ENCODE measurements at regions not wholly inside any gene's neighbourhood (a gene's known extent, or its start where the extent isn't known, plus 50 kb on each side); places are given as distances from the start of the nearest gene placed in this dataset.

- Mint-ChIP-seq H3K27me3 (ENCODE audit: low read depth) (peaks cover 31% of the 10 kb centered on the region), H3K4me3 (no peak overlapping the region), H3K4me1 (ENCODE audit: low read depth) (peaks cover 3% of the 10 kb centered on the region), H3K27ac (no peak overlapping the region), H3K9me3 (no peaks in the 10 kb centered on the region), H3K36me3 (ENCODE audit: low read depth) (no peaks in the 10 kb centered on the region)
Measured at GRCh38 chr1:184219883-184220282, 166.9 kb upstream of the C1orf21 start.

GRCh38 chr1:184221087-184221486, 165.7 kb upstream of the C1orf21 start:
- H3K4me3 Mint-ChIP-seq, result no peak overlapping the region
- peaks cover 3% of the 10 kb centered on the region for H3K4me1 Mint-ChIP-seq (ENCODE audit: low read depth)
- H3K27ac Mint-ChIP-seq, result no peak overlapping the region
- no peaks in the 10 kb centered on the region for H3K36me3 Mint-ChIP-seq (ENCODE audit: low read depth)
- H3K27me3 Mint-ChIP-seq (ENCODE audit: low read depth), result peaks cover 30% of the 10 kb centered on the region
- no peaks in the 10 kb centered on the region for H3K9me3 Mint-ChIP-seq

GRCh38 chr1:184222652-184223052, 164.2 kb upstream of the C1orf21 start:
- Mint-ChIP-seq H3K4me1 (ENCODE audit: low read depth) (peaks cover 3% of the 10 kb centered on the region), H3K27ac (no peak overlapping the region), H3K36me3 (ENCODE audit: low read depth) (no peaks in the 10 kb centered on the region), H3K27me3 (ENCODE audit: low read depth) (peaks cover 16% of the 10 kb centered on the region), H3K9me3 (no peaks in the 10 kb centered on the region), H3K4me3 (no peak overlapping the region)

- Mint-ChIP-seq H3K27me3 (ENCODE audit: low read depth) (peaks cover 13% of the 10 kb centered on the region), H3K36me3 (ENCODE audit: low read depth) (no peaks in the 10 kb centered on the region), H3K4me1 (ENCODE audit: low read depth) (peaks cover 3% of the 10 kb centered on the region), H3K27ac (no peak overlapping the region), H3K9me3 (no peaks in the 10 kb centered on the region), H3K4me3 (no peak overlapping the region)
Measured at GRCh38 chr1:184223216-184223615, 163.6 kb upstream of the C1orf21 start.

- Mint-ChIP-seq H3K4me3 (no peak overlapping the region), H3K9me3 (no peaks in the 10 kb centered on the region), H3K4me1 (ENCODE audit: low read depth) (peaks cover 3% of the 10 kb centered on the region), H3K27me3 (ENCODE audit: low read depth) (peaks cover 6% of the 10 kb centered on the region), H3K36me3 (ENCODE audit: low read depth) (no peaks in the 10 kb centered on the region), H3K27ac (no peak overlapping the region)
Measured at GRCh38 chr1:184225283-184226099, 161.3 kb upstream of the C1orf21 start.

GRCh38 chr1:184226100-184226487, 160.7 kb upstream of the C1orf21 start:
- no peaks in the 10 kb centered on the region for H3K9me3 Mint-ChIP-seq
- H3K4me1 Mint-ChIP-seq (ENCODE audit: low read depth), result peaks cover 3% of the 10 kb centered on the region
- H3K36me3 Mint-ChIP-seq (ENCODE audit: low read depth), result no peaks in the 10 kb centered on the region
- H3K4me3 Mint-ChIP-seq, result no peak overlapping the region
- no peak overlapping the region for H3K27ac Mint-ChIP-seq
- peaks cover 6% of the 10 kb centered on the region for H3K27me3 Mint-ChIP-seq (ENCODE audit: low read depth)

GRCh38 chr1:184228558-184228957, 158.3 kb upstream of the C1orf21 start:
- Mint-ChIP-seq H3K4me1 (ENCODE audit: low read depth) (no peaks in the 10 kb centered on the region), H3K9me3 (no peaks in the 10 kb centered on the region), H3K27me3 (ENCODE audit: low read depth) (peaks cover 13% of the 10 kb centered on the region), H3K36me3 (ENCODE audit: low read depth) (no peaks in the 10 kb centered on the region), H3K4me3 (no peak overlapping the region), H3K27ac (no peak overlapping the region)

- Mint-ChIP-seq H3K36me3 (ENCODE audit: low read depth) (no peaks in the 10 kb centered on the region), H3K27me3 (ENCODE audit: low read depth) (peaks cover 6% of the 10 kb centered on the region), H3K4me3 (no peak overlapping the region), H3K27ac (no peak overlapping the region), H3K9me3 (no peaks in the 10 kb centered on the region), H3K4me1 (ENCODE audit: low read depth) (no peaks in the 10 kb centered on the region)
Measured at GRCh38 chr1:184237588-184237987, 149.2 kb upstream of the C1orf21 start.

GRCh38 chr1:184241446-184241845, 145.4 kb upstream of the C1orf21 start:
- Mint-ChIP-seq H3K4me1 (ENCODE audit: low read depth) (no peaks in the 10 kb centered on the region), H3K4me3 (no peak overlapping the region), H3K27ac (no peak overlapping the region), H3K27me3 (ENCODE audit: low read depth) (peaks cover 11% of the 10 kb centered on the region), H3K36me3 (ENCODE audit: low read depth) (no peaks in the 10 kb centered on the region), H3K9me3 (no peaks in the 10 kb centered on the region)

- Mint-ChIP-seq H3K27me3 (ENCODE audit: low read depth) (peaks cover 17% of the 10 kb centered on the region), H3K4me3 (no peak overlapping the region), H3K4me1 (ENCODE audit: low read depth) (no peaks in the 10 kb centered on the region), H3K36me3 (ENCODE audit: low read depth) (no peaks in the 10 kb centered on the region), H3K27ac (no peak overlapping the region), H3K9me3 (no peaks in the 10 kb centered on the region)
Measured at GRCh38 chr1:184242507-184242943, 144.3 kb upstream of the C1orf21 start.

GRCh38 chr1:184244962-184245361, 141.9 kb upstream of the C1orf21 start:
- no peaks in the 10 kb centered on the region for H3K4me1 Mint-ChIP-seq (ENCODE audit: low read depth)
- H3K4me3 Mint-ChIP-seq, result no peak overlapping the region
- H3K27ac Mint-ChIP-seq, result no peak overlapping the region
- H3K9me3 Mint-ChIP-seq, result no peaks in the 10 kb centered on the region
- H3K27me3 Mint-ChIP-seq (ENCODE audit: low read depth), result peaks cover 22% of the 10 kb centered on the region
- H3K36me3 Mint-ChIP-seq (ENCODE audit: low read depth), result no peaks in the 10 kb centered on the region

GRCh38 chr1:184247671-184248070, 139.2 kb upstream of the C1orf21 start:
- H3K27ac Mint-ChIP-seq, result no peak overlapping the region
- no peaks in the 10 kb centered on the region for H3K36me3 Mint-ChIP-seq (ENCODE audit: low read depth)
- peaks cover 16% of the 10 kb centered on the region for H3K27me3 Mint-ChIP-seq (ENCODE audit: low read depth)
- H3K4me3 Mint-ChIP-seq, result no peak overlapping the region
- no peaks in the 10 kb centered on the region for H3K4me1 Mint-ChIP-seq (ENCODE audit: low read depth)
- no peaks in the 10 kb centered on the region for H3K9me3 Mint-ChIP-seq

GRCh38 chr1:184253921-184254320, 132.9 kb upstream of the C1orf21 start:
- H3K27me3 Mint-ChIP-seq (ENCODE audit: low read depth), result peaks cover 13% of the 10 kb centered on the region
- no peaks in the 10 kb centered on the region for H3K4me1 Mint-ChIP-seq (ENCODE audit: low read depth)
- H3K4me3 Mint-ChIP-seq, result no peak overlapping the region
- no peaks in the 10 kb centered on the region for H3K36me3 Mint-ChIP-seq (ENCODE audit: low read depth)
- H3K9me3 Mint-ChIP-seq, result no peaks in the 10 kb centered on the region
- no peak overlapping the region for H3K27ac Mint-ChIP-seq

- Mint-ChIP-seq H3K27ac (no peak overlapping the region), H3K9me3 (no peaks in the 10 kb centered on the region), H3K36me3 (ENCODE audit: low read depth) (no peaks in the 10 kb centered on the region), H3K27me3 (ENCODE audit: low read depth) (peaks cover 13% of the 10 kb centered on the region), H3K4me3 (no peak overlapping the region), H3K4me1 (ENCODE audit: low read depth) (no peaks in the 10 kb centered on the region)
Measured at GRCh38 chr1:184254849-184255248, 132.0 kb upstream of the C1orf21 start.

GRCh38 chr1:184255560-184255959, 131.3 kb upstream of the C1orf21 start:
- peaks cover 13% of the 10 kb centered on the region for H3K27me3 Mint-ChIP-seq (ENCODE audit: low read depth)
- H3K36me3 Mint-ChIP-seq (ENCODE audit: low read depth), result no peaks in the 10 kb centered on the region
- H3K4me3 Mint-ChIP-seq, result no peak overlapping the region
- H3K4me1 Mint-ChIP-seq (ENCODE audit: low read depth), result no peaks in the 10 kb centered on the region
- no peak overlapping the region for H3K27ac Mint-ChIP-seq
- no peaks in the 10 kb centered on the region for H3K9me3 Mint-ChIP-seq

Measured in T-helper 1 cell treated with Interleukin-12 subunit alpha and Interleukin-12 subunit beta and Interleukin-4 antibody, amounts not matched to agents 30 μg/mL and 1 μg/mL, for 36 hours (primary cell).